IMR-90 (cell line): ENCODE measurements at regions not wholly inside any gene's neighbourhood (a gene's known extent, or its start where the extent isn't known, plus 50 kb on each side); places are given as distances from the start of the nearest gene placed in this dataset.

Source experiments
- ATAC-seq: fragments of 200-7000 bp; cut with Tn5 transposase; 2 replicates; pipeline ENCODE4 v1.9.1; 2020; ENCODE audit warnings: low read depth, mild to moderate bottlenecking, moderate library complexity
- BruUV-seq: library from RNA; stranded (reverse); fragments of 400-500 nt; replicated peaks from 2 replicates; lab custom pipeline; 2021; lab: Mats Ljungman, UMichigan
- CTCF ChIA-PET: fragments of 300-600 bp; formaldehyde crosslinking; extraction: SDS; loops from one replicate; lab custom pipeline; 2021; ENCODE audit warnings: antibody characterized with exemption; lab: Yijun Ruan, JAX
- POLR2A ChIA-PET: fragments of 300-600 bp; sonication (Branson Sonifier 250); formaldehyde crosslinking; loops from one replicate; lab custom pipeline; 2022; ENCODE audit warnings: antibody characterized with exemption; ENCODE audit not compliant: unreplicated experiment; lab: Charles Lee
- DNase-seq: peaks from one replicate; pipeline ENCODE4 v3.0.0; 2013
- H2AFZ ChIP-seq: replicated peaks from 2 replicates; pipeline ENCODE3; 2013; ENCODE audit warnings: low read length, mild to moderate bottlenecking; ENCODE audit not compliant: poor library complexity
- H2AK5ac ChIP-seq: 2 replicates; pipeline ENCODE4 v1.6.1; 2013; ENCODE audit warnings: low read depth, low read length, inconsistent platforms
- H2AK9ac ChIP-seq: replicated peaks from 2 replicates; pipeline ENCODE3; 2013; ENCODE audit warnings: mild to moderate bottlenecking, low read depth, low read length, moderate library complexity; ENCODE audit not compliant: poor library complexity
- H2BK120ac ChIP-seq: 2 replicates; pipeline ENCODE4 v1.6.1; 2013; ENCODE audit warnings: low read depth, low read length, inconsistent platforms
- H2BK15ac ChIP-seq: 3 replicates; pipeline ENCODE4 v1.6.1; 2013; ENCODE audit warnings: low read depth, low read length, inconsistent platforms
- H2BK20ac ChIP-seq: 2 replicates; pipeline ENCODE4 v1.6.1; 2013; ENCODE audit warnings: low read depth, mild to moderate bottlenecking, inconsistent platforms, low read length, moderate library complexity
- H2BK5ac ChIP-seq: 2 replicates; pipeline ENCODE4 v1.6.1; 2013; ENCODE audit warnings: mild to moderate bottlenecking, low read depth, low read length, inconsistent platforms; ENCODE audit not compliant: poor library complexity, severe bottlenecking
- H3K14ac ChIP-seq: replicated peaks from 2 replicates; pipeline ENCODE4 v1.6.1; 2013; ENCODE audit warnings: low read depth, low read length, inconsistent platforms
- H3K18ac ChIP-seq: 2 replicates; pipeline ENCODE4 v1.6.1; 2013; ENCODE audit warnings: low read depth, low read length, control low read depth
- H3K23ac ChIP-seq: 2 replicates; pipeline ENCODE4 v1.6.1; 2013; ENCODE audit warnings: low read depth, low read length, inconsistent platforms
- H3K27ac ChIP-seq: 2 replicates; pipeline ENCODE4 v1.5.1; 2013; ENCODE audit warnings: mild to moderate bottlenecking, control low read depth, low read length; ENCODE audit not compliant: insufficient read depth
- H3K27me3 ChIP-seq: 2 replicates; pipeline ENCODE4 v1.6.1; 2013; ENCODE audit warnings: low read length; ENCODE audit not compliant: control insufficient read depth, insufficient read depth
- H3K36me3 ChIP-seq: 2 replicates; pipeline ENCODE4 v1.6.1; 2013; ENCODE audit warnings: low read length, mixed read lengths; ENCODE audit not compliant: control insufficient read depth, insufficient read depth
- H3K4ac ChIP-seq: 2 replicates; pipeline ENCODE4 v1.6.1; 2013; ENCODE audit warnings: low read depth, low read length, inconsistent platforms
- H3K4me1 ChIP-seq: 2 replicates; pipeline ENCODE4 v1.6.1; 2013; ENCODE audit warnings: low read length, mixed read lengths; ENCODE audit not compliant: control insufficient read depth, insufficient read depth
- H3K4me2 ChIP-seq: 2 replicates; pipeline ENCODE4 v1.6.1; 2013; ENCODE audit warnings: low read depth, mild to moderate bottlenecking, control low read depth, low read length, moderate library complexity
- H3K4me3 ChIP-seq: 2 replicates; pipeline ENCODE4 v1.5.1; 2013; ENCODE audit warnings: low read depth, mild to moderate bottlenecking, control low read depth, low read length, moderate library complexity; ENCODE audit not compliant: insufficient read depth
- H3K56ac ChIP-seq: 2 replicates; pipeline ENCODE4 v1.6.1; 2013; ENCODE audit warnings: low read length, inconsistent platforms; ENCODE audit not compliant: insufficient read depth; ENCODE audit errors: extremely low read depth
- H3K79me1 ChIP-seq, 2 experiments: 2 replicates each; pipeline ENCODE4 v1.6.1; 2013; ENCODE audit warnings: low read length in 2 of 2, inconsistent platforms in 1 of 2, low read depth in 1 of 2
- H3K9ac ChIP-seq: 2 replicates; pipeline ENCODE4 v1.6.1; 2013; ENCODE audit warnings: low read depth, low read length, control low read depth
- H3K9me1 ChIP-seq: 2 replicates; pipeline ENCODE4 v1.6.1; 2013; ENCODE audit warnings: low read length, inconsistent platforms; ENCODE audit not compliant: insufficient read depth
- H3K9me3 ChIP-seq: 2 replicates; pipeline ENCODE4 v1.6.1; 2013; ENCODE audit warnings: low read length; ENCODE audit not compliant: control insufficient read depth, insufficient read depth
- H4K20me1 ChIP-seq: 2 replicates; pipeline ENCODE4 v1.6.1; 2013; ENCODE audit warnings: low read length, inconsistent platforms; ENCODE audit not compliant: insufficient read depth
- H4K5ac ChIP-seq: 2 replicates; pipeline ENCODE4 v1.6.1; 2013; ENCODE audit warnings: mild to moderate bottlenecking, low read depth, low read length, control low read depth
- H4K8ac ChIP-seq, 2 experiments: 2 replicates each; pipeline ENCODE4 v1.6.1; 2013; ENCODE audit warnings: low read depth in 2 of 2, low read length in 2 of 2, control low read depth in 1 of 2, inconsistent platforms in 1 of 2
- H4K91ac ChIP-seq: 2 replicates; pipeline ENCODE4 v1.6.1; 2013; ENCODE audit warnings: low read depth, low read length, inconsistent platforms; ENCODE audit not compliant: insufficient read depth
- BHLHE40 ChIP-seq: fragments of 150-350 bp; IDR thresholded peaks from 2 replicates; pipeline ENCODE4 v1.6.1; 2016; ENCODE audit warnings: mild to moderate bottlenecking, low read depth, low read length
- CEBPB ChIP-seq: IDR thresholded peaks from 2 replicates; pipeline ENCODE4 v1.6.1; 2012; ENCODE audit warnings: low read depth, low read length, improper control_type of control experiment
- CHD1 ChIP-seq: IDR thresholded peaks from 2 replicates; pipeline ENCODE4 v1.6.1; 2012; ENCODE audit warnings: low read depth, low read length, improper control_type of control experiment
- ELK1 ChIP-seq: fragments of 150-350 bp; IDR thresholded peaks from 2 replicates; pipeline ENCODE4 v1.6.1; 2016; ENCODE audit warnings: low read depth, mild to moderate bottlenecking, low read length, moderate library complexity, borderline replicate concordance
- FOS ChIP-seq: fragments of 150-350 bp; IDR thresholded peaks from 2 replicates; pipeline ENCODE4 v1.6.1; 2016; ENCODE audit warnings: low read depth, low read length
- MAFK ChIP-seq: IDR thresholded peaks from 2 replicates; pipeline ENCODE4 v1.6.1; 2012; ENCODE audit warnings: low read depth, low read length, improper control_type of control experiment
- MAZ ChIP-seq: IDR thresholded peaks from 2 replicates; pipeline ENCODE4 v1.6.1; 2012; ENCODE audit warnings: low read depth, mild to moderate bottlenecking, low read length, improper control_type of control experiment, moderate library complexity, borderline replicate concordance
- MXI1 ChIP-seq: IDR thresholded peaks from 2 replicates; pipeline ENCODE4 v1.6.1; 2012; ENCODE audit warnings: low read depth, mild to moderate bottlenecking, low read length, moderate library complexity, borderline replicate concordance
- NFE2L2 ChIP-seq: fragments of 150-350 bp; IDR thresholded peaks from 2 replicates; pipeline ENCODE4 v1.6.1; 2016; ENCODE audit warnings: low read depth, mild to moderate bottlenecking, low read length
- POLR2A ChIP-seq: IDR thresholded peaks from 2 replicates; pipeline ENCODE4 v1.6.1; 2012; ENCODE audit warnings: mild to moderate bottlenecking, low read depth, low read length
- RAD21 ChIP-seq: IDR thresholded peaks from 2 replicates; pipeline ENCODE4 v1.6.1; 2012; ENCODE audit warnings: low read length, improper control_type of control experiment
- RCOR1 ChIP-seq: IDR thresholded peaks from 2 replicates; pipeline ENCODE4 v1.6.1; 2012; ENCODE audit warnings: mild to moderate bottlenecking, low read length, improper control_type of control experiment; ENCODE audit not compliant: insufficient replicate concordance
- RFX5 ChIP-seq: IDR thresholded peaks from 2 replicates; pipeline ENCODE4 v1.8.0; 2012; ENCODE audit warnings: low read depth, mild to moderate bottlenecking, low read length, moderate library complexity
- SMC3 ChIP-seq: fragments of 150-350 bp; IDR thresholded peaks from 2 replicates; pipeline ENCODE4 v1.6.1; 2016; ENCODE audit warnings: low read depth, mild to moderate bottlenecking, antibody characterized with exemption, low read length, moderate library complexity
- WGBS, 2 experiments: methylation state at CpG; one replicate each; pipeline versions ENCODE4 v1.1.5 to v1.1.7; 2013; ENCODE audit warnings: missing lambda C conversion rate in 2 of 2; ENCODE audit not compliant: insufficient read length in 1 of 2; ENCODE audit errors: extremely low coverage in 2 of 2; 5-methylcytosine and 5-hydroxymethylcytosine counted together
- dilution Hi-C: fragments of 300-500 bp; cut with HindIII; formaldehyde crosslinking; loops from one replicate; pipeline ENCODE4 v1.14.3; 2018; ENCODE audit warnings: low sequenced_read_pairs; ENCODE audit not compliant: unreplicated experiment
- in situ Hi-C: fragments of 300-500 bp; cut with MboI; formaldehyde crosslinking; loops from 3 replicates; pipeline ENCODE4 v1.14.3; 2019; ENCODE audit warnings: low sequenced_read_pairs, inconsistent platforms, mixed read lengths
- intact Hi-C: fragments of 100-400 bp; cut with micrococcal nuclease; formaldehyde crosslinking; loops from 2 replicates; pipeline ENCODE4 v1.10.0; 2022
- TF ChIP-seq, protein P1 (sequence below): conservative IDR thresholded peaks from 2 replicates; pipeline ENCODE4 v1.5.1; 2012; ENCODE audit warnings: mild to moderate bottlenecking, low read depth, low read length, improper control_type of control experiment

DNA sequence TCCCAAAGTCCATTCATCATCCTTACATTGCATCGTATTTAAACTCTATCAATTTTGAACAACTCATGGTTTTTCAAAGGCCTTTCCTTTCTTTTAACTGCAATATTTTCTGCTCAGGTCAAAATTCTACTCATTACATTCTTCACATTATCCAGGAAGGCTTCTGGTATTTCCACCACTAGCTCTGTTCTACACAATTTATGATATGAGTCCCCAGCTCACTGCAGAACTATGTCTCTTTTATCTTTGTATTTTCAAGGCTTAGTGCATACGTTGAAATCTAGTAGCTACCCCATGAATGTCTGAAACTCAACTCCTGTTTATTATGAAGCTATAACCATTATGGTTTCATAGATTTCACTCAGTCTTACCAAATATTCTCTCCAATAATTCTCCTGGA is 282.9 kb downstream of the DUSP6 start:
- Histone ChIP-seq H2AK9ac (no peak overlapping the region), H3K4me2 (peak overlapping the region; percentile 72; the same call in 1 of the 2 replicates), H3K56ac (no peak overlapping the region), H3K4ac (peak overlapping the region; percentile 77; the same call in 1 of the 2 replicates), H3K27me3 (no peaks in the 10 kb centered on the region), H4K91ac (no peak overlapping the region; the same call in 1 of the 2 replicates), H3K9me1 (0 out of 2 replicates have a peak, but pooled peaks cover 3% of the 10 kb centered on the region), H4K5ac (peak overlapping the region; percentile 73; the same call in 1 of the 2 replicates), H3K27ac (no peak overlapping the region), H3K4me3 (no peak overlapping the region), H4K8ac (peak overlapping the region in 1 of 2 experiments; percentile 47; a peak in 1 of 4 replicates), H2BK5ac (peak overlapping the region; percentile 96), H4K20me1 (no peaks in the 10 kb centered on the region), H2AFZ (no peak overlapping the region), H2AK5ac (no peak overlapping the region; the same call in 1 of the 2 replicates), H3K79me1 (no peaks in the 10 kb centered on the region), H2BK120ac (peak overlapping the region; percentile 80; the same call in 1 of the 2 replicates), H3K23ac (no peak overlapping the region; the same call in 1 of the 2 replicates), H3K9me3 (no peaks in the 10 kb centered on the region), H3K14ac (peak overlapping the region; percentile 62; the same call in 1 of the 2 replicates), H3K18ac (peak overlapping the region; percentile 96; the same call in 1 of the 2 replicates), H2BK15ac (peak overlapping the region; percentile 66; the same call in 1 of the 3 replicates), H3K9ac (no peak overlapping the region), H2BK20ac (peak overlapping the region; percentile 79; the same call in 1 of the 2 replicates), H3K36me3 (no peaks in the 10 kb centered on the region), H3K4me1 (peaks cover 6% of the 10 kb centered on the region; the same call in 1 of the 2 replicates)
- ChIA-PET POLR2A (interaction anchor here (0.6 kb wide), 1 partner anchor 310 kb away, joined by 3 read pairs; no protein-coding TSS in a partner anchor), CTCF (interaction anchor here (0.5 kb wide), 1 partner anchor 276 kb away, joined by 3 read pairs; no protein-coding TSS in a partner anchor)
- in situ Hi-C loops = no loop called here
- ATAC-seq = peak; percentile 55
- no TSS peak for BruUV-seq
- DNase-seq = peak; percentile 69
- 83% methylated on average over 1 of the region's 2 CpGs; no CpG with 5 or more reads in 1 of the 2 experiments for WGBS, 2 experiments
- dilution Hi-C loops = no loop called here
- intact Hi-C loops = loop anchor here (5.0 kb wide), 1 partner anchor 283 kb away; the partner anchor contains the start of gene DUSP6
- TF ChIP-seq CEBPB (no peak), FOS (no peak), RFX5 (no peak), MAFK (no peak), SMC3 (no peak), MAZ (no peak), ELK1 (no peak), CHD1 (no peak), NFE2L2 (no peak), MXI1 (no peak), POLR2A (no peak), BHLHE40 (no peak), RCOR1 (no peak), RAD21 (no peak)
- TF ChIP-seq, protein P1, sequence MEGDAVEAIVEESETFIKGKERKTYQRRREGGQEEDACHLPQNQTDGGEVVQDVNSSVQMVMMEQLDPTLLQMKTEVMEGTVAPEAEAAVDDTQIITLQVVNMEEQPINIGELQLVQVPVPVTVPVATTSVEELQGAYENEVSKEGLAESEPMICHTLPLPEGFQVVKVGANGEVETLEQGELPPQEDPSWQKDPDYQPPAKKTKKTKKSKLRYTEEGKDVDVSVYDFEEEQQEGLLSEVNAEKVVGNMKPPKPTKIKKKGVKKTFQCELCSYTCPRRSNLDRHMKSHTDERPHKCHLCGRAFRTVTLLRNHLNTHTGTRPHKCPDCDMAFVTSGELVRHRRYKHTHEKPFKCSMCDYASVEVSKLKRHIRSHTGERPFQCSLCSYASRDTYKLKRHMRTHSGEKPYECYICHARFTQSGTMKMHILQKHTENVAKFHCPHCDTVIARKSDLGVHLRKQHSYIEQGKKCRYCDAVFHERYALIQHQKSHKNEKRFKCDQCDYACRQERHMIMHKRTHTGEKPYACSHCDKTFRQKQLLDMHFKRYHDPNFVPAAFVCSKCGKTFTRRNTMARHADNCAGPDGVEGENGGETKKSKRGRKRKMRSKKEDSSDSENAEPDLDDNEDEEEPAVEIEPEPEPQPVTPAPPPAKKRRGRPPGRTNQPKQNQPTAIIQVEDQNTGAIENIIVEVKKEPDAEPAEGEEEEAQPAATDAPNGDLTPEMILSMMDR = no peak
